Activated T-cell treated with anti-CD3 and anti-CD28 coated beads for 24 hours (primary cell): ENCODE measurements at regions not wholly inside any gene's neighbourhood (a gene's known extent, or its start where the extent isn't known, plus 50 kb on each side); places are given as distances from the start of the nearest gene placed in this dataset.

Source experiments
- DNase-seq: peaks from one replicate; pipeline ENCODE4 v3.0.0-alpha.2; 2020; ENCODE audit warnings: low read depth

DNA sequence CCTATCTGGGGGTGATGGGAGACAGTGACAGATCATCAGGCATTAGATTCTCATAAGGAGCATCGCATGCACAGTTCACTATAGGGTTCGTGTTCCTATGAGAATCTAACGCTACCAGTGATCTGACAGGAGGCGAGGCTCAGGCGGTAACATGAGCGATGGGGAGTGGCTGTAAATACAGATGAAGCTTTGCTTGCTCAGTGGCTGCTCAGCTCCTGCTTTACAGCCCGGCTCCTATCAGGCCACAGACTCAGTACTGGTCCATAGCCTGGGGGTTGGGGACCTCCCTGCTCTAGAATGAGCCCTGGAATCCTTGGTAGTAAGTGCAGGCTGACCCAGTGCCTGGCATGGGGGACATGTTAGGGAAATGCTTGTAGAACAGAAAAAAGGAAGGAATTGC, 426.0 kb downstream of the TYW1 start:
- DNase-seq = no peak

DNA sequence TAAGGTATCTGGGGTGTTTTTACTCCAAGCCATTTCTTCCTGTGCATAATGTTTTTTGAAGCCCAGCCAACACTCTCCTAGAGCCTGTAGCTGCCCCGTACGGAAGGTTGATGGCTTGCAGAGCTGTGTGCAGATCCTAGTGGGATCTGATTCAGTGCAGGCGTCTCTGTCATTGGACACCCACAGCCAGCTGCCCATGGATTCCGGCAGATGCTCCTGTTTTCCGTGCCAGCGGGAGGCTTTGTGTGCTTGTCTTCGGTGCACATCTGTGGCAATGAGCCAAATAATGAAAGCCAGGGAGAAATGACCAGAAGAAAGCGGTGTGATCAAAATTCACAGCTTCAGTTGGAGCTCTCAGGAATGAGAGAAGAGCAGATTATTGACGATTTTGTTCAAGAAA, 426.4 kb downstream of the TYW1 start:
- DNase-seq = no peak

DNA sequence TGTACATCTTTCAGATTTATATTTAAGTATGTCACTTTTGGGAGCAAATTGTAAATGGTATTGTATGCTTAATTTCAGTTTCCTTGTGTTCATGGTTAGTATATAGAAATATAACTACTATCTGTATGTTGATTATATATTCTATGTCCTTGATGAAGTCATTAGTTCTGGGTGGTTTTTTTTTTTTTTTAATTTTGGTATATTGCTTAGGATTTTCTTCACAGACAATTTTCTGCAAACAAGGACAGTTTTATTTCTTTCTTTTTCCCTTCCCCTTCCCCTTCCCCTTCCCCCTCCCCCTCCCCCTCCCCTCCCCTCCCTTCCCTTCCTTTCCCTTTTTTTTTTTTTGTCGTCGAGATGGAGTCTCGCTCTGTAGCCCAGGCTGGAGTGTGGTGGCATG, 430.0 kb downstream of the TYW1 start:
- DNase-seq = no peak

DNA sequence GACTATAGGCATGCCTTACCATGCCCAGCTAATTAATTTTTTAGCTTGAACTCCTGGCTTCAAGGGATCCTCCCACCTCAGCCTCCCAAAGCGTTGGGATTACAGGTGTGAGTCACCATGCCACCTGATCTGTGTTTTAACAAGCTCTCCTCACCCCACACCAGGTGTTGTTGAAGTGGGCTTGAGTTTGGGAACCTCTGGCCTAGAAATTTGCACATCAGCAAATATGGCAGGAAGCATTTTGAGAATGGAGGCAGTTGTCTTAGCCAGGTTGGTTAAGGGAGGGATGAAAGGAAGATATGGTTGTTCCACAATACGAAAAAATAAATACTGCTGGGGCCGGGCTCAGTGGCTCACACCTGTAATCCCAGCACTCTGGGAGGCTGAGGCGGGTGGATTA, 433.1 kb downstream of the TYW1 start:
- no peak for DNase-seq

DNA sequence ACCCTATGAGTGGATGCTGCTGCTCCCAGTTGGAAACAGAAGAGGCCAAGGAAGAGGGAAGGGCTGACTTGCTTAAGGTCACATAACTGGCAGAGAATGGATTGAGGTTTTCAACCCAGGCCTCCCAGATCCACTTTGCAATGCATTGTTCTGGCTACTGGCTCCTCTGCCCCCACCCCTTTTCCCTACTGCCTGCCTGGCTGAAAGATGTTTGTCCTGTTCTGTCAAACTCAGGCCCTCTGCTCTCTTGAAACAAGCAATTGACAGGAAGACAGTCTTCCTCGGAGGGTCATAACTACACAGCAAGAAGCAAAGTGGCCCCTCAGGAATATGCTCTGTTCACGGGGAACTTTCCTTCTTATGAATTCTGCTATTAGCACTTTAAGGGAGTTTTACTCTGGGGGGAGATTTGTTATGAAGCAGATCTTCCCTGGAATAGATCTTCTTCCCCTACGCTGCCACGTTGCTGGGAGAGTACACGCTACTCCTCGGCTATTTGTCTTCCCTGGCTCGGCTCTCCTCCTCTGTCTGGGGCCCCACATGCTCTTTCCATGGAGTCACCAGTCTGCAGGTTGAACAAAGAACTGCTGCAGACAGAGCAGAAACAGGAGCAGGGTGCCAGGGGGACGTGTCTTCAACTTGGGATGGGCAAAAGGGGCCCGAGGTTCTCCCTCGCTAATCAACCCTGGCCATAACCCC, 436.1 kb downstream of the TYW1 start:
- no peak for DNase-seq

DNA sequence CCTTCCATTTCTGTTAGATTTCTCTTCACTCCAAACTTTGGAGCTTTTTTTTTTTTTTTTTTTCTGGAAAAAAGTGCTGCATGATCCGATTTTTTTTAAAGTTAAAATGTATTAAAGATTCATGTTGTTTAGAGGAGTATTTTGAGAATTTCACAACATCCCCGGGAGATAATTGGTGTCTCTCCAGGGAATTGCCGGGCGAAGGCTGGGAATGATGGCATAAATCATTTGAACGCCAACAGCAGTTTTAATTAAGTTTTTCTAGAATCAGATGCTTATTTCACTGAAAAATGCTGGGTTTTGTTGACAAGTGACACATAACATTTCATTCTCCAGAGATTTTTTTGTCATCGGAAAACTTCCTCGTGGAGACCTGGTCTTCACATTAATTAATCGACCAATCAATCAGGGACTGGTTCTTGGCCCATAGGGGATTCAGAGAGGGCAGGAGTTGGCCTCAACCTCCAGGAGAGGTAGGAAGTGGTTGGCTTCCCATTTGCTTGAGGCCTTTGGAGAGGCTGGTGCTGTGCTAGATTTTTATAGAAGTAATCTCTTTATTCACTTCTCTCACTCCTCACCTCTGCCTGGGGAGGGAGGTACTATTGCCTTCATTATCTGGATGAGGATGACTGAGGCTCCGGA, 439.4 kb downstream of the TYW1 start:
- DNase-seq = no peak

DNA sequence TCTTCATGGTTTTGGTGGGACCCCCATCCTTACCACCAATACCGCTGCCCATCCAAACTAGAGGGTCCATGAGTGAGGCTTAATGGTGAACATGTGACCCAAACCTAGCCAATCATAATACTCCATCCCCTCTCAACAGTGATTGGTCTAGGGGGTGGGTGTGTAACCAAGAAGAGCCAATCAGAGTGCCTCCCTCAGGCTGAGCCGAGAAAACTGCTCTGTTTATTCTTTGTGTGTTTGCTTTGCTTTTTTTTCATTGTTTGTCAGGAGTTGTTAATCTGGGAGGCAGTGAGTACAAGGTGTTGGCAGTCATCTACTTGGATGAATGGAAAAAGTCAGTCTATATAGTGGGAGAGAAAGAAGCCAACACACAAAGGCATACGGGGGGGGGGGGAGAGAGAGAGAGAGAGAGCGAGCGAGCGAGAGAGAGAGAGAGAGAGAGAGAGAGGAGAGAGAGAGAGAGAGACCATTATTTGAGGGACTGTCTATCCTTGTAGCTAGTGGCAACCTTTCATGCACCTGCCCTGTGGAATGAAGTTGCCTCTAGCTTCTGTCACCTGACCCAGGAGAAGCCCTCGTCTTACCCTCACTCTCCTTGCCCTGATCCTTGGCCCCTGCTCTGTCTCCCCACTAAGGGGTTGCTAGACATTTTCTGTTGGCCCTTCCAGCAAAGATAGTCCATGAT, 441.7 kb downstream of the TYW1 start:
- DNase-seq = no peak

DNA sequence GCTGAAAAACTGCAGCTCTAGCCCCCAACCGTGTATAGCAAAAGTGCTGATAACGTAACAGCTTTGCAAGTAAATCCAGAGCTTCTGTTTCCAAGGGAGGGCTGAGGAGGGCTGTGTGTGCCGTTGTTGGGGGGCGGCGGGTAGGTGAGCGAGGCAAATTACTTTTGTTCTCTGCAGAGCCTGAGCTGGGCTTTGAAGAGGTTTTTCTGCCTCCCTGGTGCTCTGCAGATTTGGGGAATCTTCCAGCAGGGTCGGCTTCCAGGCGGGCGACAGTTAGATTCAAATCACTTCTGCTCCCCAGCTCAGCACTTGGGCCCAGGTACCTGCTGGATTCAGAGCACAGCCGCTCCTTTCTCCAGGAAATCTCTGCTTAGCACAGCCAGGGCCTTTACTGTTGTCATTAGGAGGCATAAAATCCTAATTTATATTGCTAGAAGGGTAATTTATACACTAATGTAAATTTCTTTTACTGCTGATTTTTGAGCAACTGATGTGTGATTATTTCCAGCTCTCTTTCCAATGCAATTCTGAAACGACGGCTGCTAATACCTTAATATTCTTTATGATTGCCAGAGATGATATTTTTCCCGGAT, 442.4 kb downstream of the TYW1 start:
- DNase-seq = no peak

DNA sequence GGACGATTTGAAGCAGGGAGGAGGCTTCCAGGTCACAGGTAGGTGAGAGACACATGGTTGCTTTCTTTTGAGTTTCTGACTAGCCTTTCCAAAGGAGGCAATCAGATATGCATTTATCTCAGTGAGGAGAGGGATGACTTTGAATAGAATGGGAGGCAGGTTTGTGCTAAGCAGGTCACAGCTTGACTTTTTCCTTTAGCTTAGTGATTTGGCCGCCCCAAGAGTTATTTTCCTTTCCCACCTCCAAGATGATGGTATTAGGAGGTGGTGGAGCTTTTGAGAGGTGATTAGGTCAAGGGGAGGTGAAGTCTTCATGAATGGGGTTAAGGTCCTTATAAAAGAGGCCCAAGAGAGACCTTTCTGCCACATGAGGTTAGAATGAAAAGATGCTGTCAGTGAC, 443.7 kb downstream of the TYW1 start:
- no peak for DNase-seq

DNA sequence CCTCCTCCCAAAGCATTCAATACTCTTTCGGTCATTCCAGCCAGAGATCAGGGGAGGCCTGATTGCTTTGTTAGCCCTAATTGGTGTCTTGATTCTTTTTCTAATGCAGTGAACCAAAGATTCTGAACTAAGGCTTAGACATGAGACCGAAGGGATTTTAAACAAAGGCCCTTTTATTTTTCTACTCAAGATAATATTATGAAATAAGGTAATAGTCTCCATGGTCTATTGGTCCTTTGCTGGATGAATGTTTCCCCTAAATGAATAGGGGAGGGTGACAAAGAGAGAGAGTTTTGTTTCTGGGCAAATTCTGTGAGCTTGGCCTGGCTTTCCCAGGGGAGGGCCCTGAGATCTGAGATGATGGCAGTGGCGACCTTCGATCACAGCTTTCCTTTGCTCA, 449.1 kb downstream of the TYW1 start:
- DNase-seq = no peak

DNA sequence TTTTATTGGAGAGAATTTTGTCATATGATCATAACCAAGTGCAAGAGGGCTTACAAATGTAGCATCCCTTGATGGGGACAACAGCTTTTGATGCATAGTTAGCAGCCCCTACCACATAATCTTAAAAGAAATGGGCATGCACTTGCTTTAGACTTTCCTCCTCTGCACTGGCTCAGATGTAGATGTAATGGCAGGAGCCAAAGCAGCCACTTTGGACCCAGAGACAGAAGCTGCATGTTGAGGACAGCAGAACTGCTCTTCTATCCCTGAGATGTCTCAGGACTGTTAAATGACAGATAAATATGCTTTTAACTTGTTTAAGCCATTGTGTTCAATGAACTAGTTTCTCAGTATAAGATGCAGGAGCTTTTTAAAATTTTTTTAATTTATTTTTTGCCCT, 450.7 kb downstream of the TYW1 start:
- DNase-seq = no peak

DNA sequence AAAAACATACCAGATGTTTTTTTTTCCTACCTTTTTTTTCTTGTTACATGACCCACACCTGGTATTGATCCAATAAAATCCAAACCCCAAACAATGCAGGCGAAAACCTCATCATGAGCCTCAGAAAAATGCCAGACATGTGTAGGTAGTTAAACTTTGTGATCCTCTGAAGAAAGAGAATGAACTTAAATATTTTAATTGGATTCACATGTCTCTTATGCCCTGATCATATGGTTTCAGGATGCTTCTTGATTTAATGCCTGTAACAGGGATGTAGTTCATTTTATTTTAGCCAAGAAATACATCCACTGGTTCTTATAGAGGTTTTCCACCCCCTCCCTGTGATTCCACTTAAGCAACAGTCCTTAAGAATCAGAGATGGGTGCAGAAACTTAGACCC, 451.6 kb downstream of the TYW1 start:
- DNase-seq = no peak

DNA sequence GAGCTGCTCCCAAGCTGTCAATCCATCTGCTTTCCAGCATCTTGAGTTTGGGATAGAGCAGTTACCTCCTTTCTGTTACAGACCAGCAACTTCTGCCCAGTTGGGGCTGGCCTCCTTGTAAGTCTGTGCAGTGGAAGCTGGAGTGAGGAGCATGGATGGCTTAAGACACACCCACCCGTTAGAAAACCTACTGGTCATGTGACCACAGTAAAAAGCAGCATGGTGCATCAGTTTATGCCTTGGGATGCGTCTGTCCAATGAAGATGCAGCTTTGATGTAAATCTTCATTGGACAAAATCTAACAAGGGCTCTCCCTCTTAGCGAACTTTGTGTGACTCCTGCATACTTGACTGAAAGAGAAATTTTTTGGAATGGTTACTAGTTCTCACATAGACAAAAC, 453.5 kb downstream of the TYW1 start:
- no peak for DNase-seq

DNA sequence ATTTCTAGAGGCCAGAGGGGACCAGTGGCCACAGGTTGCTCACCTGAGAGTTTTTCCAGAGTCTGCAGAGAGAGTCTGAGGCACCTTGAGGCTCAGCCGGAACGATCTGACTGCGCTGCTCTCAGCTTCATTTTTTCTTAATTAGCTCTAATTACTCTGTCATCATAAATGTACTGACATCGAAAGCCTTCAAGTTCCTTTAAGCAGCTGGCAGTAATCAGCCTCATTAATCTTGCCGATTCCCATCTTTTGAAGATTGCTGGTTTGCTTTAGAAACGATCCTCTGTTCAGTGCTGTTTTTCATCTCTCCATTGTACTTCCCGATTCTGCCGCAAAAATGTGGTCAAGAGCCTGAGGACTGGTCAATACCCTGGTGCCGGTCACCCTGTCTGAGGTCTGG, 454.7 kb downstream of the TYW1 start:
- no peak for DNase-seq

DNA sequence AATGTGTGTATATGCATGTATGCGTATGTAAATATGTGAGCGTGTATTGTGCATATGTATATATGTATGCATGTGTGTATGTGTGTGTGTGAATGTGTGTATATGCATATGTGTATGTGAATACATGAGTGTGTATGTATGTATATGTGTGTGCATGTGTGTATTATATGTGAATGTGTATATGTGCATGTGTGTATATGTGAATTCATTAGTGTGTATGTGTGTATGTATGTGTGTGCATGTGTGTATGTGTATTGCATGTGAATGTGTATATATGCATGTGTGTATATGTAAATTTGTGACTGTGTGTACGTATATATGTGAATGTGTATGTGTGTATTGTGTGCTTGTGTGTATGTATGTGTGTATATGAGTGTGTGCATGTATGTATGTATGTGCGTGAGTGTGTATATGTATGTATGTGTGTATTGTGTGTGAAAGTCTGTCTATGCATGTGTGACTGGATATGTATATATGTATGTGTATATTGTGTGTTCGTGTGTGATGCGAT, 455.9 kb downstream of the TYW1 start:
- DNase-seq = no peak

DNA sequence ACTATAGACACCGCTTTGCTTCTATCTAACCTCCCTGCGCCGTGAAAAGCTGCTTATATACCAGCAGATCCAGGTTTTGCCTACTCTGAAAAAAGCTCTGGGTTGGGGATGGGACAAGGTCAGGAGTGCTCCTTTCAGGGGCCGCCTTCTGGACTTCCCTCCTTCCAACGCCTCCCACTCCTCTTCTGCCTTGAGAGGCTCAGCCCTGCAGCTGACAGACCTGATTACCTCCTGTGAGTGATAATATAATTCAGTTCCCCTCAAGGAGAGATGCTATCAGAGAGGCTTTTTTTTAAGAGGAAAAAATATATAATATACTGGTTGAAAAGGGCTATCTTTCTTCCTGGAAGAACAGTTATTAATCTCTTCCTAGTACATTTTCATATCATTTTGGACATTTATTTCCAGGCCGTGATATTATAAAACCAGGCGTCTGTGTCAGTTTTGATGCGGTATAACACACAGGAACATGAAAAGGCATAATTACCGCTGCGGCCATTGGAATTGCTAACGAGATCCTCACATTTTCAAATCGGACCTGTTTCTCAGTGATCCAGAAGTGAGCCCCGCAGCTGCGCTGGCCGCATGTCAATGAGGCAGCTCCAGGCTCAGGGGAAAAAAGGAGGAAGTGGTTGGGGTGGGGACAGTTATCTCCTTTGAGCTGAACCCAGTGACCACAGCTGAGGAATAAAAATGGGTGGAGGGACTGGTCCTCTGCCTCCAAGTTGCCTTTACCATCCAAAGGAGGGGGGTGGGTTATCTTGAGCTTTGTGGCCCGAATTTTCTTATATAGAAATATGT, 457.1 kb downstream of the TYW1 start:
- no peak for DNase-seq

DNA sequence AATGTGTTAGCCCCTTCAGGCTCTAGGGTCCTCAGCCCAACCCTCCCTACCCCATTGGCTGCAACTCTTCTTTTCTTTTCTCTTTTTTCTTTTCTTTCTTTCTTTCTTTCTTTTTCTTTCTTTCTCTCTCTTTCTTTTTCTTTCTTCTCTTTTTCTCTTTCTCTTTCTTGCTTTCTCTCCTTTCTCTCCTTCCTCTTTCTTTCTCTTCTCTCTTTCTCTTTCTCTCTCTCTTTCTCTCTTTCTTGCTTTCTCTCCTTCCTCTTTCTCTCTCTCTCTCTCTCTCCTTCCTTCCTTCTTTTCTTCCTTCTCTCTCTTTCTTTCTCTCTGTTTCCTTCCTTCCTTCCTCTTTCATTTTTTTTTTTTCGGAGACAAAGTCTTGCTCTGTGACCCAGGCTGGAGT, 458.9 kb downstream of the TYW1 start:
- DNase-seq = no peak

DNA sequence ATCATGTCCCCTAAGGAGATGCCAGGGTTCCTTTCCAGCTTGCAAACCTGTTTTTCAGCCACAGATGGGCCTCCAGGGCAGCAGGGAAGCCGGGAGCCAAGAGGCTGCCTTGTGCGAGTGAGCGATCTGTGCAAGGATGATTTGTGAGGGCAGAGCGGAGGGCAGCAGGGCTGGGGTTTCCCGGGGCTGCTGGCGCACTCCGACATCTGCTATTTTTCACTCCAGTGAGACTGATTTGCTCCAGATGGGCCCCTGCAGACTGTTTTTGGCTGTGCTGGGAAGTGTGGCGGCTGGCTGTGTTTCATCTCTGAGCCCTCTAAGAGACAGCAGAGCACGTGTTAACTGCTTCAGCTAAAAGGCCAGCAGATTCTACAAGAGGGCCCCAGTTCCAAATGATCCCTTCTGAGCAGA, 466.2 kb downstream of the TYW1 start:
- DNase-seq = no peak

DNA sequence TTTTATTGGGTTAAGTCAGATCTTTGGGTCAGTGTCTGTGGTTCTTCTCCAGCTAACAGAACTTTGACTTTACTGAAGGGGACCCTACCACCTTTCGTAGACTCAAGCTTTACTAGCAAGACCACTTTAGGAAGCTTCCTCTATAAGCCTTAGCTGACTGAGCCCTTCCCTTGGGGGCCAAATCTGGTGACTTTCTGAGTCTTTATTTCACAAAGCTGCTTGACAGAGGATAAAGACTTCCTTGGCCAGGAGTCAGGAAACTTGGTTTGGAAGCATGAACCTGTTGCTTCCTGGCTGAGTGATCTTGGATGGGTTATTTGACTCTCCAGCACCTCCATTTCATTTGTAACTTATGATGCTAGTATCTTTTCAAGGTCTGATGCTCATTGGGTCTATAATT, 466.7 kb downstream of the TYW1 start:
- DNase-seq = no peak

DNA sequence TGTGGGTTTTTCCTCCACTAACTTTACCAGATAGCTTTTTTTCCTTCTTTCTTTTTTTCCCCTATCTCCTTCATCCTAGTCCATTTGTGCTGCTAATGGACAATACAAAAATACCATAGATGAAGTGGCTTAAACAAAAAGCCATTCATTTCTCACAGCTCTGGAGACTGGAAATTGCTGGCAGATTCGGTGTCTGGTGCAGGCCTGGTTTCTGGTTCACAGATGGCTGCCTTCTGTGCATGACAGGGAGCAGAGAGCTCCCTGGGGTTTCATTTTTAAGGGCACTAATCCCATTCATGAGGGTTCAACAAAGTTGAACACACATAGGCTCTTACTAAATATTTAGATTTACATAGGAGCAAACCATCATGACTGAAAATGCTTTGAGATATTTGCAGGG, 467.4 kb downstream of the TYW1 start:
- DNase-seq = no peak

DNA sequence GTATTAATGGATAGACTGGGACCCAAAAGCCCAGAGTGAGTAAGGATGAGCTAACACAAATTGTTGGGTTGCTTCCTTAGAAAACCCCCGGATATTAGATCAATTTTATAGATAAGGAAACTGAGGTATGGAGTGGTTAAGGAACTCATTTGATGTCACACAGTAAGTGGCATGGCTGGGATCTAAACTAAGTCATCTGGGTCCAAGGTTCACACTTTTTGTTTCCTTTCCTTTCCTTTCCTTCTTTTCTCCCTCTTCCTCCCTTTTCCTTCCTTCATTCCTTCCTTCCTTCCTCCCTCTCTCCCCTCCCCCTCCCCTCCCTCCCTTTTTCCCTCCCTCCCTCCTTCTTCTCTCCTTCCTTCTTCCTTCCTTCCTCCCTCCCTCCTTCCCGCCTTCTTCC, 469.5 kb downstream of the TYW1 start:
- no peak for DNase-seq

DNA sequence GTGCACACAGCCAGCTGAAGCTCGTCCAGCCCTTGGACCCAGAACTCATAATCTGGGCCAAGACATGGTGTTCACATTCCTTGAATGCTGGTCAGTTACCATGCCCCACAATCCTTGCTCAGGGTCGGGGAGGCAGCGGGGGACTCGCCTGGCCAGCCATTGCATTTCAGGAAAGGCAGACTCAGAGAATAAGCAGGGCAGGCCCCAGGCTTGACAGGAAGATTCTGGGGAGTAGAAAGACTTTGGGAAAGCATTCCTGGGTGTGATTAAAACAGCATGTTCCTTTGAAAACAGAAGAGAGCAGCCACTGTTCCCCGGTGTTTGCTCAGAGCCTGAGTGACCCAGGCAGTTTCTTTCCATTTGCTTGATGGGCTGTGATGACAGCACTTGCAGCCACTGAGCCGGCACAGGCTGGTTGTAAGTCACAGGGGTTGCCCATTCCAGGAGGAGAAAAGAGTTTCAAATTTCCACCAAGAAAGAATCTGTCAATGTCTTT, 473.7 kb downstream of the TYW1 start:
- DNase-seq = no peak
